HG03342 (cell line): ENCODE measurements at regions not wholly inside any gene's neighbourhood (a gene's known extent, or its start where the extent isn't known, plus 50 kb on each side); places are given as distances from the start of the nearest gene placed in this dataset.

Source experiments
- ATAC-seq: cut with Tn5 transposase; IDR thresholded peaks from one replicate; pipeline ENCODE4 v1.9.1; 2021; ENCODE audit warnings: mild to moderate bottlenecking, moderate library complexity; ENCODE audit not compliant: unreplicated experiment

DNA sequence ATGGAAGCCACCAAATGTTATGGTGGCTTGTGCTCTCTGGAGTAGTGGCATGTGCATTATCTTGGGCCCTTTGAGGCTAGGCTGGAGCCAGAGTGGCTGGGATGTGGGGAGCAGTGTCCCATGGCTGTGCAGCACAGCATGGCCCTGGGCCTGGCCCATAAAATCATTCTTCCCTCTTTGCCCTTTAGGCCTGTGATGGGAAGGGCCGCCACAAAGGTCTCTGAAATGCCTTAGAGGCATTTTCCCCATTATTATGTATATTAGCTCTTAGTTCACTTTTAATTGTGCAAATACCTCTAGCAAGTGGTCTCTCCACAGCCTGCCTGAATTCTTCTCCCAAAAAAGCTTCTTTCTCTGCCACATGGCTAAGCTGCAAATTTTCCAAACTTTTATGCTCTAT lies 297.3 kb upstream of the IRAK1BP1 start:
- no peak for ATAC-seq

DNA sequence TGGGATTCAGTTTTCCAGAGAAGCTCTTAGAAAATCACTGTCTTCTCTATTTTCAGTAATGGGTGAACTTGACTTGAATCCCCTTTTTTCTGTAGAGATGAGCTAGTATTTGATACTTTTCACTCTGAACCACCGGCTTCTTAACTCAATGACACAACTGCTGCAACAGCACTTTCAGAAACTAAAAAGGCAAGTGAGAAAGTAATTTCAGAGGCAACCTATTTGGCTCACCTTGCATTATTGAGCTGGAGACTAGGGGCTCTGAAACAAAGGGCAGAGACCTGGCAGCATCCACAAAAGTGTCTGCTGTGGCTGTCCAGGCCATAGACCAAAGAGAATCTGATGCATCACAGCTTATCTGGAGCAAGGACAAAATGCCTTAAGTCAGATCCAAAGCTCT lies 289.8 kb upstream of the IRAK1BP1 start:
- ATAC-seq = no peak

DNA sequence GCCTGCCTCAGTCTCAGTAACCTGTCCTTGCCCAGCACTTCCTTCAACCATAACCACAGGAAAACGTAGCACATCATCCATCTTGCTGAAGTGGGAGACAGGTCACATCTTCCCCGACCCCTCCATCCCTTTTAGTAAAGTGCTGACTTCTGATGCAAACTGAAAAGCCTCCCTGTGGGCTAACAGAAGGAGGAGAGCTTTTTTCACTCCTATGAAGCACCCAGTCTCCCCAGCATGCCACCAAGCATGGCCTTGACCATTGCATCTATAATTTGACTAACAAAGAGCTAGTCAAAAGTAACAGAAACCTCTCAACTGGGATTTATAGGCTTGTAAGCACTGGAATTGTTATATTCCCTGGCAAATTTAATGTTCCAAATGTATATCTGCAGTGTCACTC lies 288.9 kb upstream of the IRAK1BP1 start:
- no peak for ATAC-seq

DNA sequence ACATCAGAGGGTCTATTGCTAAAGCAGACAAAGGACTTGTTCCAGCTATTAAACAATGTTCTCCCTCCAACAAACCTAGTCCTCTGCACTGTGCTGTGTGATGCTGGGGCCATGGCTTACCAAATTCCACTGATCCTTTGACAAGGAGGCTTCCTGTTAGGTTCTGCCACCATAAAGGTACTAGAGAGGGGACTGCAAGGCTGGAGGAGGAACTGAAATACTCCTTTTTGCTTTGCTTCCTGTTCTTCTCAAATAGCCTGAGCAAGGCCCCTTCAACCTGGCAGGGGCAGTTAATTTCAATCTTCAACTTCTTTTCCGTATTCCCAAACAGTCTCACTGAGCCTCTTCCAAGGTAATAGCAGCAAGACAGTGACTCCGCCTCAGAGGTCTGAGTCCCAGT lies 286.4 kb upstream of the IRAK1BP1 start:
- ATAC-seq = peak; percentile 93

DNA sequence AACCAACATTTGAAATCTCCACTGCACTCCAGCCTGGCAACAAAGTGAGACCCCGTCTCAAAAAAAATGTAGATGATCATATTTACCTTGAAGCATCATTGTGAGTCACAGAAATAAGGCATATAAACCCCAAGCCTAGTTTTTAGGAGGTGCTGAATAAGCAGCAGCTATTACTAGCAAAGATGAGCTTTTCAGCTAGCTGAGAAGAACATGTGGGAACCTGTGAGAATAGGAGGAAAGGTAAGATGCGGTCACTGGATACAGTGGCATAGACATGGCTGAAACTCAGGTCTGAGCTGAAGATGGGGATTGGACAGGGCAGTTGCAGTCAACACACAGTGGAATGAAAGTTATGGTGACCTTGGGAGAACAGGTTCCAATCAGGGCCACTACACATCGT lies 284.3 kb upstream of the IRAK1BP1 start:
- no peak for ATAC-seq

DNA sequence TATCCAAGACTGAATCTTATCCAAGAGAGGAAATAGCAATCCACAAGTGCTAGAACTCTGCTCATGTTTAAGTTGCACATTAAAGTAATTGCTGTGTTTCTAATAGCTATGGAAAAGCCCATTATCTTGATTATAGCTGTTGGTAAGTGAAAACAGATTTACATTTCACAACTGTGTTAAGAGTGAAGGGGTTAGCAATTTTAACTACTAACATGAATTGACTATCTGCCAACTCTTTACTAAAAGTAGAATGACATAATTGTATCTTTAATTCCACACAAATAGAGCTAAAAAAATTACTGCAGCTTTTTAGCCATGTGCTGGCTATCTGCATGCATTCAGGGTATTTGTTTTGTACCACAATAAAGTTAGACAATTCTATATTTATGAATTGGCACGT lies 277.9 kb upstream of the IRAK1BP1 start:
- ATAC-seq = no peak

DNA sequence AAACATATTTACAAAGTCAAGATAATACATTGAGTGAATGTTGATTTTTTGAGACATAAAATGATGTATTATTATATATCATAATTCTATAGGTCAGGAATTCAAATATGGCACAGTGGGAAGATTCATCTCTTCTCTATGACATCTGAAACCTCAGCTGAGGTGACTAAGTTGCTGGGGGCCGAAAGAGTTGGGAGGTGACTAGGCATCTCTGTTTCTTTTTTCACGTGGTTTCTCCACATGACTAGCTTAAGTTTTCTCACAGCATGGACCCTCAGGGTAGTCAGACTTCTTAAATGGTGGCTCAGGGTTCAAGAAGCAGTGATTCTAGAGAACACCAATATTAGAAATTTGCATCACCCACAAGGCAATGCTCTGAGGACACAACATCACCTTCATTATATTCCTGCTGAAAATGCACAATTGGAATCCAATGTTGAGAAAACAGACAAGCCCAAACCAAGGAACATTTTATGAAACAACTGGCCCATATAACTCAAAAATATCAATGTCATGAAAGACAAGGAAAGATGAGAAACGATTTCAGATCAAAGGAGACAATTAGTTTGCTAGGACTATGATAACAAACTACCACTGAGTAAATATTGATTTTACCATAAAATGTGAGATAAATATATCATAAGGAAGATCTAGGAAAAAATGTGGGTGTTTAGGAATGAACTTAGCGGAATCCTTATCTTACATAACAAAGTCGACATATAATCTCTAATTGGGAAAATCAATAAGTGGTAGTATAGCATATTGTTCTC lies 273.3 kb upstream of the IRAK1BP1 start:
- ATAC-seq = no peak

DNA sequence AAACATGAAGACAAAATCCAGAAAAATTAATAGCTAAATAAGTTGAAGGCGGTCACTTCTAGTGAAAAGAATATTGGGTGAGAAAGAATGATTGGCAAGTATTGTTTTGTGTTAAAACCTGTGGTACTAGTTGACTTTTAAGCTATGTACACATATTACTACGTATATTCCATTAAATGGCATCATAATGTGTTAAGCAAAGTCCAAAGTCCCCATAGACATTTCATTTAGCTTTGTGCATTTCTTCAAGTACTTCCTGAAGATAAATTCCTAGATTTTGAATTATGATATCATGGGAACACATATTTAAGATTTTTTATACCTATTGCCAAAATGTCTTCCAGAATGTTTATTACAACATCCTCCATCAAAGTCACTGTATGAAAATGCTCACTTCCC lies 272.7 kb upstream of the IRAK1BP1 start:
- ATAC-seq = no peak

DNA sequence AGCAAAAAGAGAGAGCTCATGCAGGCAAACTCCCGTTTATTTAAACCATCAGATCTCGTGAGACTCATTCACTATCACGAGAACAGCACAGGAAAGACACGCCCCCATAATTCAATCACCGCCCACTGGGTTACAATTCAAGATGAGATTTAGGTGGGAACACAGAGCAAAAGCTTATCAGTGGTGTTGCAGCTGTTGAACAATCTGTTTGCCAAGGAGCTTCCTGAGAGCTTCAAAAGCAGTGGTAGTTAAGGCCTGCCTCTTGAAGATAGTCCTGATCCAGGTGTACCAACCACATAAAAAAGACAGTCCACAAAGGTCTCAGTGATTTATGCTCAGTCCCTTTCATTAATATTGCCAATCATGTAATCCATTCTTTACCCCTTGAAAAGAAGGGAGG lies 269.4 kb upstream of the IRAK1BP1 start:
- ATAC-seq = no peak

DNA sequence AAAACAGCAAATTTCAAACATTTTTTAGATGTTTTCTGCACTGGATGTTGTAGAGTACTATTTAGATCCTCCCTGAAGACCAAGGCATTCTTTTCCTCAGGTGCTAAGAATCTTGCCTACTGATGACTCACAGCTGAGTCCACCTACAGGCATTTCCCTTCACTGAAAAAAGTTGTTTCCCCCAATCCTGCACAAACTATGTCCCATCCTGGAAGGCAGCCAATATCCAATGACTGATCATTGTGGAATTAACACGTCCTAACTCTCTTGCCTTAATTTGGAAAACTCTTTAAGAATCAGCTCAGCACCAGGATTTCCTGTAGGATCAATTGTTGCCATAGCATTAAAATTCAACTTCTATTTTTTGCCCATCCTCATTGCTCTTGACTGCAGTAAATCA lies 268.4 kb upstream of the IRAK1BP1 start:
- ATAC-seq = no peak

DNA sequence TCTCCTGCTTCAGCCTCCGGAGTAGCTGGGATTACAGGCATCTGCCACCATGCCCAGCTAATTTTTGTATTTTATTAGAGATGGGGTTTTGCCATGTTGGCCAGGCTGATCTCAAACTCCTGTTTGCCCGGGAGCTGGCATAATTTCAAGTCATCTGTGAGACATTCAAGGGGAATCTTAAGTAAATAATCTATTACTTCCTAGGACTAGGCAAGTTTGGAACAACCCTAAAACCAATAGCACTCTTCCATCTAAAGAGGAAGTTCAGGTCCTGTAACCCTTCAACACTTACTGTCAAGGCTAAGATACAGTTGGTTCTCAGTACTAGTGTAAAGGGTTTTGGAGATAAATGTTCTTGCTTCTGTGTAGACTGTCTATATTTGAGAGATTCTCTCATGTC lies 267.8 kb upstream of the IRAK1BP1 start:
- no peak for ATAC-seq

DNA sequence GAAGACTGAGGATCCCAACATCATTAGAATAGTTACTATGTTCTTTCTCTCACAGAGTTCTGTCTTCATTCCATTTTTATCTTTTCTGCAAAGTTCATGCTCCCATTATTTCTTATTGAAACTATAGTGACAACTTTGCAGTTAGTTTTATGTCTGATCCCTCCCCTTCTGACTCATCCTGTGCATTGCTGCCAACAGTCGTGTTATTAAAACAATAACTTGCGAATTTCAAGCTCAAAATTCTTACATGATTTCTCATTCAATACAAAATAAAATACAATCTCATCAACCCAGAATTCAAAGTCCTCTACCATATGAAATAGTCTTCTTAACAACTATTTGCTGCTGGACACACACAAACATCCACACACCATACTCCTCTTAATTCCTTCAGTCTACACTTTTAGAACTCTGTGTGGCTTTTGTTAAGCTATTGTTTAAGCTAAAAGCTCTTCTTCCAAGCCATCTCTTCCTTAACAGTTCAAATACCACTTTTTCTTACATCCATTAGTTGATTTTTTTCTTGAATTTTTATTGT lies 261.4 kb upstream of the IRAK1BP1 start:
- ATAC-seq = no peak

DNA sequence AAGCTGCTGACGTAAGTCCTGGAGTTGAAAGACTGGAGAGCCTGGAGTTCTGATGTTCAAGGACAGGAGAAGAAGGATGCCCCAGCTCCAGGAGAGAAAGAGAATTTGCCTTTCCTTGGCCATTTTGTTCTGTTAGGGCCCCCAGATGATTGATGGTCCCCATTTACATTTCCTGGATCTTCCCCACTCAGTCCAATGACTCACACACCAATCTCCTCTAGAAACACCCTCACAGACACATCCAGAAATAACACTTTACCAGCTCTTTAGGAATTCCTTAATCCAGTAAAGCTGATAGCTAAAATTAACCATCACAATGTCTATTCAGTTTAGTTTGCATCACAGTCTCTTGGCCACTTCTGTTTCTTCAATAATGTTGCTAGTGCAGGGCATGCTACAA lies 260.2 kb upstream of the IRAK1BP1 start:
- ATAC-seq = no peak

DNA sequence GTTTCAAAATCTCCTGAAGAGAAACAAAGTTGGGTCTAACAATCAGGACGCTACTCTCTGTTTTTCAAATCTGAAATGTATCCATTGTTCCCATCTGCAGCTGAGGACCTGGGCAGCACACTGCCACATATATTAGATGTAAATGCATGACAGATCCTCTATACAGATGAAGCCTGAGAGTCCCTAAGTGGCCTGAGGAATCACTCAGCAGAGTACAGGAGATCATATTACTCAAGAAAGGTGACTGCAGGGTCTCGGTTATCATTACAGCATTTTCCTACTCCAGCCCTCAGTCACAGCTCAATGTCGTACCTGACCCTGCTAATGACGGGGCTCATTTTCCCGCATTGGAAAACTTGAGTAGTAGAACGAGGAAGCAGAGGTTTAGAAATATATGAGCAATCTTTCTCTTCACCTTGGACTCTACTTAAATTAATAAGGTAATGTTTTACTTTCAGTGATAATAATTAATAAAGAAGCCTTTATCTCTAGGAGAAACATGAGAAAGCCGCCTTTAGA lies 256.2 kb upstream of the IRAK1BP1 start:
- ATAC-seq = no peak

DNA sequence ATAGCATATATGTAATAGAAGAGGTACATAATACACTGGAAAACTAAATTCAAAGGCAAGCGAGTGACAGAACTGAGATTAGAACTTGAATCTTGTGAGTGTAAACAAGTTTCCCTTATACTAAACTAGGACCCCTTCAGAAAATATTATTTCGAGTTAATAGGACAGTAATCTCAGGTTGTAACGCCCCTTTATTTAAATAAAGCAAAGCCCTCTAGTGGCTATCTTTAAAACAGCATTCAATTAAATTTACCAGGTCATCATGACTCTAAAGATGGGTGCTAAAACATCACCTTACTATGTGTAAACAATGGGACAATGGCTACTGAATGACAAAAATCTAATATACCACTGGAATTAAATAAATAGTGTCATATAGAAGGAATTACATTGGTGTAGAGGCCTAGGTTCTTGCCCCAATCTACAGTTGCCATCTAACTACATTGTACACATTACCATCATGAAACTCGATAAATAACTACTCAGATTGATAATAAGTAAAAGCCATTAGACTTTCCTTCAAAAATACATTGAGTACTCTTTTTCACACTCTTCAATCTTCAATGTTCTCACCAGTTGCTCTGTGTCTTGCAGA lies 255.4 kb upstream of the IRAK1BP1 start:
- ATAC-seq = no peak

DNA sequence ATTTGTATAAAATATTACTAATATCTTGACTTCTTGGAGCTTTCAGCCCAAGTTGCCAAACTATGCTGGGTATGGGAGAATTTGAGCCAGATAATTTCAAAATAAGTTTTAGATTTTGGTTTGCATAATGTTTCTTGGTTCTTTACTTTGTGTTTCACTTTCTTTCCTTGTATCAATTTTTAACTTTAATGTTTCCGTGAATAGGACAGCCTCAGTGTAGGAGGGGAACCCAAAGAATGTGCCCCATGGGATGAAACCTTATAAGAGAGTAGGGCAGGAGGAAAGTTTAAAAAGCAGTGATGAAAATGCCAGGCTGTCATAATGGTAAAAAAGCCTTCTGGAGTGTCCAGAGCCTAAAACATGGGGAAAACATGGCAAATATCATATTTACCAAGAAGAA lies 252.4 kb upstream of the IRAK1BP1 start:
- peak; percentile 51 for ATAC-seq

DNA sequence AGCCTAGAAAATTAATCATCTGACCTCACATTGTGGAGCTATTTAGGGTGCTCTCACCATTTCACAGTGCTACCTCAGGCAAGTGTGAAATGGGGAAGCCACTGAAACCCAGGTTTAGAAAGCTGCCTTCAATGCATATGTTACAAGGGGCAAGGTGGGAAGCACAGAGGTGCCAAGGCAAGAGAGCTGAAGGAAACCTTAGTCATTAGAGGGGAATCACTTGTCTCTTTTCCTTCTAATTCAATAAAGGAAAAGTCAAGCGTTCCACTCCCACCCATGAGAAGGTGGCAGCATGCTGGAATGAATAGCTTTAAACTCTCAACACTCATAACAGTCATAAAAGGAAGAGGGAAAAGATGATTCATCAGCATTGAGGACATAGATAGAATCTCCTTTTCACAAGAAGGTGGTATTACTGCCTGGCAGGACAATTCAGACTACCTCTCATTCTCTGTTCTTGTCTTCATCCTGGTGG lies 251.9 kb upstream of the IRAK1BP1 start:
- ATAC-seq = peak; percentile 82

DNA sequence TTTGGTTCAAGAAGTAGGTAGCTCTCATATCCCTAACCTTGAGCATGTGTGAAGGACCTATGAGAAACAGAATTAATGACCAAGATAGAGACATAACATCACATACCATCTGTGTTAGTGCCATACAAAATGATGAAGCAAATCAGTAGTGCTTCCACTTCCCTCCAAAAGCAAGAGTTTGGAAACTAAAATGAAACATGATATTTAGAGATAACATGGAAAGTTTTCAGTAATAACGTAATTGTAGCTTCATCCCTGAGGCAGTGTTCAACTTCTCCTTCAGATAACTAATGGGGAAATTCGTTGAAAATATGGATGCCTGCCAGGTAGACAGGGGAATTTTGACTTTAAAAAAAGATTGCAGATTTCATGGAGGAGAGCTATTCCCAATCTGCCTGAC lies 248.4 kb upstream of the IRAK1BP1 start:
- no peak for ATAC-seq

DNA sequence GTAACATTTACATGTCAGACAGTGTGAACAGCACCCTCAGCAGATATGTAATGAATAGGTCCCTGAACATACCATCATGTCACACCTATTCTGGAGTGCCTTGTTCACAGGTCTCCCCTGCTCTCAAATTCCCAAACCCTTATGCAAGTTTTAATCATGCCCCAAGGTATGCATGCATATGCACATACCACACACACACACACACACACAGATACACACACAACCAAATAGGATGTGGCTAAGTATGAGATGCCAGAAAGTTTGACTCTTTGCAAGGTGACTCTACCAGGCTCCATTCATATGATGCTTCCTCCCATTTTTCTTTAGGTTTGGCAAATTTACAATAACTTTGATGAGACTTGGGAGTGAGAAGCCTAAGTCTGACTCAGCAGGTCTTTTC lies 243.8 kb upstream of the IRAK1BP1 start:
- ATAC-seq = no peak

DNA sequence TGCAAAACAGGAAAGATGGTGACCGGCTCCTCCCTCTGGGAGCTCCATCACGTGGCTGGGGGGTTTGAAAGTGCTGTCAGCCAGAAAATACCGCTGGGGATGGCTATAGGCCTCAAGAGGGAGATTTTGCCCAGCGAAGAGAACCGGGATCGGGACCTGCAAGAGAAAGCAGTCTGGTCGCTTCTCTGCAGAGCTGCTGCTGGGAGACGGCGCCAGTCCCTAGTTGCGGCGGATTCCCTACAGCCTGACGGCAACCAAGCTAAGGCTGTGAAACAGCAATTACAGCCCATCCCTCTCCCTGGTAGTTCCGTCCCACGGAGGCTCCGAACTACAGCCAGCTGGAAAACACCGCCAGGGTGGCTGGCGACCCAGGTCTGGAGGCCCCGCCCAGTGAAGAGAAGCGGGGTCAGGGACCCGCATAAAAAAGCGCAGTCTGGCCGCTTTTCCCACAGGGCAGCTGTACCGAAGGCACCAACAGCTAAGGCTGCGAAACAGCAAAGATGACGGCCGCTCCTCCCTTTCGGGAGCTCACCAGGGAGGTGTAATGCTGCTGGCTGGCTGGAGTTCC lies 238.1 kb upstream of the IRAK1BP1 start:
- ATAC-seq = no peak

DNA sequence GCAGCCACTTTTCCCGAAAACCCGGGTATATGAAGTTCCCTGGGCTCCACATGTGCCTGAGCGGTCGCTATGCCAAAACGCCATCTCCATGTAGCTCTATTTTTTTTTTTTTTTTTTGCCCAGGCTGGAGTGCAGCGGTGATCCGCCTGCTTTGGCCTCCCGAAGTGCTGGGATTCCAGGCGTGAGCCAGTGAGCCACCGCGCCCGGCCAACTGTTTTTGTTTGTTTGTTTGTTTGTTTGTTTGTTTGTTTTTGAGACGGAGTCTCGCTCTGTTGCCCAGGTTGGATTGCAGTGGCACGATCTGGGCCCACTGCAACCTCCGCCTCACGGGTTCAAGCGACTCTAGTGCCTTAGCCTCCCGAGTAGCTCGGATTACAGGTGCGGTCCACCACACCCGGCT lies 237.5 kb upstream of the IRAK1BP1 start:
- no peak for ATAC-seq

DNA sequence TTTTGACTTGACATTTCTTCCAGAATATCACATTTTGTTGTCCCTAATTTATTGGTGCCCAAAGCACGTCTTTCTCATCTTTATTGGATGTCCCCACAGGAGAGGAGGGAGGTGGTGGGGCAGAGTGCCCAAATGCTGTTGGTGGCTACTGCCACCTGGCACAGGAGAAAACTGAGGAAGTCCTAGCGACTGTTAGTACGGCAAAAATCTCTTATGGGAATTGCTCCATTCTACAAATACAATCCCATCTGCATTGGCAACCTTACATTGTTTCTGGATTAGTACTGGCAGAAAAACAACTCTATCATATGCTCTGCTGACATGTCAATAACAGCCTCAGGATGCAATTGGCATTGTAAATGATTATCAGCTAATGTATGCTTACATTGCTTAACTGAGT lies 235.4 kb upstream of the IRAK1BP1 start:
- ATAC-seq = no peak
